Sigmoid colon (tissue), 4 donors: ENCODE measurements at regions not wholly inside any gene's neighbourhood (a gene's known extent, or its start where the extent isn't known, plus 50 kb on each side); places are given as distances from the start of the nearest gene placed in this dataset.

Source experiments
- CTCF ChIP-seq, 4 experiments: fragments of 450-650 bp in 3 of 4; fragments of 200-600 bp in 1 of 4; IDR thresholded peaks; one replicate each; pipeline ENCODE4 v1.5.1; 2016 to 2019; ENCODE audit warnings: antibody characterized with exemption in 4 of 4, mild to moderate bottlenecking in 3 of 4, moderate library complexity in 2 of 4
- EP300 ChIP-seq, 4 donors: sonication (generic); formaldehyde crosslinking; IDR thresholded peaks; one replicate each; pipeline ENCODE4 v1.6.1; 2017; ENCODE audit warnings: antibody characterized with exemption in 4 of 4
- POLR2A ChIP-seq, 2 donors: fragments of 450-650 bp; IDR thresholded peaks; one replicate each; pipeline ENCODE4 v1.6.1; 2016; ENCODE audit warnings: antibody characterized with exemption in 2 of 2, mild to moderate bottlenecking in 2 of 2, moderate library complexity in 2 of 2
- POLR2AphosphoS5 ChIP-seq, 4 donors: sonication (generic); formaldehyde crosslinking; IDR thresholded peaks; one replicate each; pipeline ENCODE4 v1.6.1; 2017; ENCODE audit warnings: antibody characterized with exemption in 4 of 4

- TF ChIP-seq POLR2AphosphoS5 (IDR thresholded peaks at IDR 0.05): no peak
- TF ChIP-seq CTCF (IDR thresholded peaks at IDR 0.05): no peak
- no peak for TF ChIP-seq POLR2A (IDR thresholded peaks at IDR 0.05)
- TF ChIP-seq EP300 (IDR thresholded peaks at IDR 0.05): no peak
Observed at GRCh38 chr17:53227514-53227913, 595.2 kb upstream of the KIF2B start.
